MM.1S (cell line): ENCODE measurements at regions not wholly inside any gene's neighbourhood (a gene's known extent, or its start where the extent isn't known, plus 50 kb on each side); places are given as distances from the start of the nearest gene placed in this dataset.

Source experiments
- CTCF ChIP-seq: fragments of 300-600 bp; sonication (generic); IDR thresholded peaks from 2 replicates; pipeline ENCODE4 v1.5.1; 2016; ENCODE audit warnings: antibody characterized with exemption, low read length, mixed read lengths
- EZH2 ChIP-seq: fragments of 300-600 bp; sonication (generic); optimal IDR thresholded peaks from 2 replicates; pipeline ENCODE3; 2017; ENCODE audit warnings: low read depth, mild to moderate bottlenecking, antibody characterized with exemption, low read length, mixed read lengths

- TF ChIP-seq CTCF = no peak
- no peak for TF ChIP-seq EZH2
These were observed 65.3 kb upstream of the CDKN3 start for GRCh38 chr14:54331516-54331915.
